Nephron progenitor cell (in vitro differentiated cells): ENCODE measurements at regions not wholly inside any gene's neighbourhood (a gene's known extent, or its start where the extent isn't known, plus 50 kb on each side); places are given as distances from the start of the nearest gene placed in this dataset.
A peak's percentile ranks its signal among the peaks of the same experiment; 100 is the strongest.

Experiments used
- DNase-seq: peaks from one replicate; pipeline ENCODE4 v3.0.0; 2021
- H3K27ac Mint-ChIP-seq: 2 replicates; pipeline ENCODE4 v1.8.0; 2021; ENCODE audit warnings: mild to moderate bottlenecking, moderate library complexity, mixed read lengths
- H3K27me3 Mint-ChIP-seq: 2 replicates; pipeline ENCODE4 v1.8.0; 2021; ENCODE audit warnings: mild to moderate bottlenecking, low read depth, mixed read lengths; ENCODE audit not compliant: poor library complexity
- H3K36me3 Mint-ChIP-seq: 2 replicates; pipeline ENCODE4 v1.8.0; 2021; ENCODE audit warnings: low read depth, mixed read lengths
- H3K4me1 Mint-ChIP-seq: 2 replicates; pipeline ENCODE4 v1.8.0; 2021; ENCODE audit warnings: mixed read lengths
- H3K4me3 Mint-ChIP-seq: 2 replicates; pipeline ENCODE4 v1.8.0; 2021; ENCODE audit warnings: mild to moderate bottlenecking, moderate library complexity, mixed read lengths
- H3K9me3 Mint-ChIP-seq: 2 replicates; pipeline ENCODE4 v1.8.0; 2021; ENCODE audit warnings: mild to moderate bottlenecking, moderate library complexity, mixed read lengths
- CTCF ChIP-seq: fragments of 200-600 bp; sonication (generic); IDR thresholded peaks from 2 replicates; pipeline ENCODE4 v1.5.0; 2021; ENCODE audit warnings: antibody characterized with exemption

- DNase-seq = peak; percentile 22
Observed at GRCh38 chr18:46332921-46333341, 228.7 kb downstream of the HAUS1 start.

GRCh38 chr18:46333431-46334135 lies 229.4 kb downstream of the HAUS1 start:
- H3K4me3 Mint-ChIP-seq = peak overlapping the region; percentile 85
- H3K27ac Mint-ChIP-seq = peak overlapping the region; percentile 60
- peaks cover 29% of the 10 kb centered on the region for H3K27me3 Mint-ChIP-seq

More at GRCh38 chr18:46332921-46333341, 228.7 kb downstream of the HAUS1 start:
- H3K27ac Mint-ChIP-seq = peak overlapping the region; percentile 60
- no peak for TF ChIP-seq CTCF
- no peaks in the 10 kb centered on the region for H3K9me3 Mint-ChIP-seq
- H3K4me1 Mint-ChIP-seq = peaks cover 47% of the 10 kb centered on the region
- no peaks in the 10 kb centered on the region for H3K36me3 Mint-ChIP-seq
- H3K4me3 Mint-ChIP-seq = peak overlapping the region; percentile 85
- H3K27me3 Mint-ChIP-seq = peaks cover 30% of the 10 kb centered on the region

GRCh38 chr18:46334868-46335281 lies 230.7 kb downstream of the HAUS1 start:
- Mint-ChIP-seq H3K27me3 (peaks cover 21% of the 10 kb centered on the region), H3K4me1 (peaks cover 67% of the 10 kb centered on the region), H3K9me3 (no peaks in the 10 kb centered on the region), H3K36me3 (no peaks in the 10 kb centered on the region), H3K27ac (peak overlapping the region; percentile 99), H3K4me3 (peak overlapping the region; percentile 100)
- TF ChIP-seq CTCF = no peak
- peak; percentile 44 for DNase-seq

More at GRCh38 chr18:46333431-46334135, 229.4 kb downstream of the HAUS1 start:
- Mint-ChIP-seq H3K36me3 (no peaks in the 10 kb centered on the region), H3K4me1 (peaks cover 54% of the 10 kb centered on the region), H3K9me3 (no peaks in the 10 kb centered on the region)
- peak; percentile 78 for DNase-seq
- no peak for TF ChIP-seq CTCF

GRCh38 chr18:46335534-46336101 lies 231.4 kb downstream of the HAUS1 start:
- H3K27ac Mint-ChIP-seq = peak overlapping the region; percentile 87
- no peaks in the 10 kb centered on the region for H3K9me3 Mint-ChIP-seq
- peaks cover 20% of the 10 kb centered on the region for H3K27me3 Mint-ChIP-seq
- DNase-seq = peak; percentile 52
- peaks cover 74% of the 10 kb centered on the region for H3K4me1 Mint-ChIP-seq
- H3K36me3 Mint-ChIP-seq = no peaks in the 10 kb centered on the region
- TF ChIP-seq CTCF = no peak
- H3K4me3 Mint-ChIP-seq = peak overlapping the region; percentile 100

GRCh38 chr18:46336278-46337111 lies 232.3 kb downstream of the HAUS1 start:
- Mint-ChIP-seq H3K27ac (no peak overlapping the region), H3K27me3 (peaks cover 16% of the 10 kb centered on the region), H3K4me3 (peak overlapping the region; percentile 100), H3K4me1 (peaks cover 83% of the 10 kb centered on the region), H3K36me3 (no peaks in the 10 kb centered on the region), H3K9me3 (no peaks in the 10 kb centered on the region)
- no peak for TF ChIP-seq CTCF
- no peak for DNase-seq
